WERI-Rb-1 (cell line): ENCODE measurements at regions not wholly inside any gene's neighbourhood (a gene's known extent, or its start where the extent isn't known, plus 50 kb on each side); places are given as distances from the start of the nearest gene placed in this dataset.

Experiments
- DNase-seq: peaks from one replicate; pipeline ENCODE4 v3.0.0-alpha.2; 2020
- H3K27ac ChIP-seq: fragments of 250-450 bp; sonication (Bioruptor Pico); 2 replicates; pipeline ENCODE4 v1.5.1; 2020; ENCODE audit warnings: mild to moderate bottlenecking, moderate library complexity
- H3K27me3 ChIP-seq: fragments of 250-450 bp; sonication (Bioruptor Pico); 2 replicates; pipeline ENCODE4 v1.5.1; 2021; ENCODE audit warnings: mild to moderate bottlenecking, low read depth, moderate library complexity; ENCODE audit not compliant: insufficient read depth, severe bottlenecking
- H3K36me3 ChIP-seq: fragments of 250-450 bp; sonication (Bioruptor Pico); 2 replicates; pipeline ENCODE4 v1.5.1; 2020; ENCODE audit warnings: mild to moderate bottlenecking, moderate library complexity
- H3K4me3 ChIP-seq: 2 replicates; pipeline ENCODE4 v1.5.1; 2011; ENCODE audit warnings: low read depth, mild to moderate bottlenecking, control low read depth, low read length
- H3K9me3 ChIP-seq: fragments of 250-450 bp; sonication (Bioruptor Pico); 2 replicates; pipeline ENCODE4 v1.5.1; 2021; ENCODE audit warnings: mild to moderate bottlenecking, moderate library complexity; ENCODE audit not compliant: severe bottlenecking
- CTCF ChIP-seq: IDR thresholded peaks from 2 replicates; pipeline ENCODE4 v1.5.1; 2011; ENCODE audit warnings: low read depth, mild to moderate bottlenecking, control low read depth, inconsistent platforms, low read length

GRCh38 chr6:91130126-91130525 lies 543.3 kb upstream of the MAP3K7 start:
- no peak overlapping the region for H3K4me3 ChIP-seq
- DNase-seq = no peak
- H3K27ac ChIP-seq = no peak overlapping the region
- H3K36me3 ChIP-seq = no peaks in the 10 kb centered on the region
- no peaks in the 10 kb centered on the region for H3K27me3 ChIP-seq
- TF ChIP-seq CTCF = no peak
- H3K9me3 ChIP-seq = no peaks in the 10 kb centered on the region

- Histone ChIP-seq H3K27ac (no peak overlapping the region), H3K4me3 (no peak overlapping the region), H3K27me3 (no peaks in the 10 kb centered on the region), H3K36me3 (no peaks in the 10 kb centered on the region), H3K9me3 (no peaks in the 10 kb centered on the region)
- no peak for DNase-seq
- no peak for TF ChIP-seq CTCF
Observed at GRCh38 chr6:91127752-91128151, 540.9 kb upstream of the MAP3K7 start.

GRCh38 chr6:91126876-91127275 lies 540.0 kb upstream of the MAP3K7 start:
- no peak for DNase-seq
- H3K27me3 ChIP-seq = no peaks in the 10 kb centered on the region

GRCh38 chr6:91117550-91117949 lies 530.7 kb upstream of the MAP3K7 start:
- no peak for DNase-seq
- Histone ChIP-seq H3K27me3 (no peaks in the 10 kb centered on the region), H3K27ac (no peak overlapping the region), H3K36me3 (no peaks in the 10 kb centered on the region), H3K4me3 (no peak overlapping the region), H3K9me3 (no peaks in the 10 kb centered on the region)
- no peak for TF ChIP-seq CTCF

More at GRCh38 chr6:91126876-91127275, 540.0 kb upstream of the MAP3K7 start:
- Histone ChIP-seq H3K36me3 (no peaks in the 10 kb centered on the region), H3K9me3 (no peaks in the 10 kb centered on the region), H3K27ac (no peak overlapping the region), H3K4me3 (no peak overlapping the region)
- no peak for TF ChIP-seq CTCF

- no peak for TF ChIP-seq CTCF
- H3K27me3 ChIP-seq = no peaks in the 10 kb centered on the region
- no peak overlapping the region for H3K4me3 ChIP-seq
- no peak for DNase-seq
- no peaks in the 10 kb centered on the region for H3K36me3 ChIP-seq
- no peaks in the 10 kb centered on the region for H3K9me3 ChIP-seq
- H3K27ac ChIP-seq = no peak overlapping the region
Observed at GRCh38 chr6:91114123-91114708, 527.3 kb upstream of the MAP3K7 start.

GRCh38 chr6:91106083-91106482 lies 519.2 kb upstream of the MAP3K7 start:
- Histone ChIP-seq H3K36me3 (no peaks in the 10 kb centered on the region), H3K4me3 (no peak overlapping the region), H3K9me3 (no peaks in the 10 kb centered on the region), H3K27me3 (no peaks in the 10 kb centered on the region), H3K27ac (no peak overlapping the region)
- DNase-seq = no peak
- TF ChIP-seq CTCF = no peak
